ENCODE measurements at regions not wholly inside any gene's neighbourhood (a gene's known extent, or its start where the extent isn't known, plus 50 kb on each side); places are given as distances from the start of the nearest gene placed in this dataset.

DNA sequence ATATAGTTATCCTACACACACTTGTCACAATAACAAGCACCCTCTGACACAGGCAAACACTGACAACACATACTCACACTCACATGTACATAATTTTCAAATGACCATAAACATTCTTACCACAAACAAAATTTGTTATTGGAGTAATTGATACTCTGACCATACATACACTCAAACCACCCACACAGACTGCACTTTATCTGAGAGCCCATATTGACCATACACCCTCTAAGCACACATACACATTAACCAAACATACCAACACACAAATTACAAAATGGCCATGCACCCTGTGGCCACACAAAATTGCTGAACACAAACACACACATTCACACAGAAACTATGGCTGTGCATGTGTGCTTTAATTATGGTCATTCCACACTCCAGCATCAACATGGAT, 79.1 kb upstream of the FAM120A start:
- Histone ChIP-seq H3K4me3 (ENCODE audit: low read length in 2 of 2) (no peak overlapping the region), H3K9ac (ENCODE audit: low read depth in 1 of 2, low read length in 2 of 2) (no peak overlapping the region), H3K36me3 (ENCODE audit: control insufficient read depth in 2 of 2, insufficient read depth in 2 of 2, low read length in 2 of 2) (no peaks in the 10 kb centered on the region), H3K9me3 (ENCODE audit: control insufficient read depth in 2 of 2, low read length in 2 of 2) (no peaks in the 10 kb centered on the region), H3K27ac (ENCODE audit: low read depth in 2 of 2, low read length in 2 of 2) (no peak overlapping the region), H3K27me3 (ENCODE audit: control insufficient read depth in 2 of 2, insufficient read depth in 2 of 2, low read length in 2 of 2) (no peaks in the 10 kb centered on the region), H3K4me1 (ENCODE audit: control insufficient read depth in 2 of 2, insufficient read depth in 2 of 2, low read length in 2 of 2) (no peaks in the 10 kb centered on the region)

GRCh38 chr9:93376411-93376810, 75.1 kb upstream of the FAM120A start:
- no peak overlapping the region for H3K9ac ChIP-seq (ENCODE audit: low read depth in 1 of 2, low read length in 2 of 2)

DNA sequence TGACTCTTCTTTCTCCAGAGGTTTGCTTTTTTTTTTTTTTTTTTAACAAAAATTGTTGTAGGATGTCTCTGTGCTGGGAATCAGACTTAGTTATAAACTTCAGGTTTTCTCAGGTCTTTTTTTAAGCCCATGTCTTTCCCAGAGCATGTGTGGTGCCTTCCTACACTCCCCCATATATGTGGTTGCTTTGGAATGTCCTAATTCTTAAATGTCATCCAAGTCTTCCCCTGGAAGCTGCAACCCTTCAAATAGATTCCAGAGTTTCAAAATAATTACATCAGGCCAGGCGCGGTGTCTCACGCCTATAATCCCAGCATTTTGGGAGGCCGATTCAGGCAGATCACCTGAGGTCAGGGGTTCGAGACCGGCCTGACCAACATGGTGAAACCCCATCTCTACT, 73.2 kb upstream of the FAM120A start:
- Histone ChIP-seq H3K9me3 (ENCODE audit: control insufficient read depth in 2 of 2, low read length in 2 of 2) (no peaks in the 10 kb centered on the region), H3K4me1 (ENCODE audit: control insufficient read depth in 2 of 2, insufficient read depth in 2 of 2, low read length in 2 of 2) (peaks cover 0 to 6% of the 10 kb centered on the region in 2 donors), H3K36me3 (ENCODE audit: control insufficient read depth in 2 of 2, insufficient read depth in 2 of 2, low read length in 2 of 2) (no peaks in the 10 kb centered on the region), H3K4me3 (ENCODE audit: low read length in 2 of 2) (no peak overlapping the region), H3K9ac (ENCODE audit: low read depth in 1 of 2, low read length in 2 of 2) (no peak overlapping the region), H3K27me3 (ENCODE audit: control insufficient read depth in 2 of 2, insufficient read depth in 2 of 2, low read length in 2 of 2) (no peaks in the 10 kb centered on the region), H3K27ac (ENCODE audit: low read depth in 2 of 2, low read length in 2 of 2) (no peak overlapping the region)

More at GRCh38 chr9:93376411-93376810, 75.1 kb upstream of the FAM120A start:
- Histone ChIP-seq H3K4me3 (ENCODE audit: low read length in 2 of 2) (no peak overlapping the region), H3K36me3 (ENCODE audit: control insufficient read depth in 2 of 2, insufficient read depth in 2 of 2, low read length in 2 of 2) (no peaks in the 10 kb centered on the region), H3K27me3 (ENCODE audit: control insufficient read depth in 2 of 2, insufficient read depth in 2 of 2, low read length in 2 of 2) (no peaks in the 10 kb centered on the region), H3K27ac (ENCODE audit: low read depth in 2 of 2, low read length in 2 of 2) (no peak overlapping the region), H3K4me1 (ENCODE audit: control insufficient read depth in 2 of 2, insufficient read depth in 2 of 2, low read length in 2 of 2) (peaks cover 0 to 6% of the 10 kb centered on the region in 2 donors), H3K9me3 (ENCODE audit: control insufficient read depth in 2 of 2, low read length in 2 of 2) (no peaks in the 10 kb centered on the region)

- Histone ChIP-seq H3K4me3 (ENCODE audit: low read length in 2 of 2) (no peak overlapping the region), H3K36me3 (ENCODE audit: control insufficient read depth in 2 of 2, insufficient read depth in 2 of 2, low read length in 2 of 2) (no peaks in the 10 kb centered on the region), H3K27ac (ENCODE audit: low read depth in 2 of 2, low read length in 2 of 2) (no peak overlapping the region), H3K4me1 (ENCODE audit: control insufficient read depth in 2 of 2, insufficient read depth in 2 of 2, low read length in 2 of 2) (peaks cover 0 to 6% of the 10 kb centered on the region in 2 donors), H3K27me3 (ENCODE audit: control insufficient read depth in 2 of 2, insufficient read depth in 2 of 2, low read length in 2 of 2) (no peaks in the 10 kb centered on the region), H3K9me3 (ENCODE audit: control insufficient read depth in 2 of 2, low read length in 2 of 2) (no peaks in the 10 kb centered on the region), H3K9ac (ENCODE audit: low read depth in 1 of 2, low read length in 2 of 2) (no peak overlapping the region)
These were observed 72.4 kb upstream of the FAM120A start for GRCh38 chr9:93379051-93379450.

GRCh38 chr9:93380410-93381060, 71.0 kb upstream of the FAM120A start:
- no peak overlapping the region for H3K9ac ChIP-seq (ENCODE audit: low read depth in 1 of 2, low read length in 2 of 2)
- no peaks in the 10 kb centered on the region for H3K36me3 ChIP-seq (ENCODE audit: control insufficient read depth in 2 of 2, insufficient read depth in 2 of 2, low read length in 2 of 2)
- peaks cover 0 to 6% of the 10 kb centered on the region in 2 donors for H3K4me1 ChIP-seq (ENCODE audit: control insufficient read depth in 2 of 2, insufficient read depth in 2 of 2, low read length in 2 of 2)
- no peaks in the 10 kb centered on the region for H3K27me3 ChIP-seq (ENCODE audit: control insufficient read depth in 2 of 2, insufficient read depth in 2 of 2, low read length in 2 of 2)
- H3K27ac ChIP-seq (ENCODE audit: low read depth in 2 of 2, low read length in 2 of 2) = peak overlapping the region in 1 of 2 donors; percentile 34
- no peak overlapping the region for H3K4me3 ChIP-seq (ENCODE audit: low read length in 2 of 2)
- no peaks in the 10 kb centered on the region for H3K9me3 ChIP-seq (ENCODE audit: control insufficient read depth in 2 of 2, low read length in 2 of 2)

GRCh38 chr9:93387791-93388190, 63.7 kb upstream of the FAM120A start:
- Histone ChIP-seq H3K27ac (ENCODE audit: low read depth in 2 of 2, low read length in 2 of 2) (peak overlapping the region; percentile 63 to 69), H3K36me3 (ENCODE audit: control insufficient read depth in 2 of 2, insufficient read depth in 2 of 2, low read length in 2 of 2) (no peaks in the 10 kb centered on the region), H3K4me1 (ENCODE audit: control insufficient read depth in 2 of 2, insufficient read depth in 2 of 2, low read length in 2 of 2) (peaks cover 16 to 27% of the 10 kb centered on the region in 2 donors), H3K9ac (ENCODE audit: low read depth in 1 of 2, low read length in 2 of 2) (peak overlapping the region in 1 of 2 donors; percentile 17), H3K27me3 (ENCODE audit: control insufficient read depth in 2 of 2, insufficient read depth in 2 of 2, low read length in 2 of 2) (no peaks in the 10 kb centered on the region), H3K9me3 (ENCODE audit: control insufficient read depth in 2 of 2, low read length in 2 of 2) (no peaks in the 10 kb centered on the region), H3K4me3 (ENCODE audit: low read length in 2 of 2) (peak overlapping the region in 1 of 2 donors; percentile 31)

- Histone ChIP-seq H3K9me3 (ENCODE audit: control insufficient read depth in 2 of 2, low read length in 2 of 2) (no peaks in the 10 kb centered on the region), H3K9ac (ENCODE audit: low read depth in 1 of 2, low read length in 2 of 2) (peak overlapping the region; percentile 32 to 64), H3K4me3 (ENCODE audit: low read length in 2 of 2) (peak overlapping the region in 1 of 2 donors; percentile 13), H3K27ac (ENCODE audit: low read depth in 2 of 2, low read length in 2 of 2) (peak overlapping the region; percentile 87 to 90), H3K27me3 (ENCODE audit: control insufficient read depth in 2 of 2, insufficient read depth in 2 of 2, low read length in 2 of 2) (no peaks in the 10 kb centered on the region), H3K4me1 (ENCODE audit: control insufficient read depth in 2 of 2, insufficient read depth in 2 of 2, low read length in 2 of 2) (peaks cover 18 to 27% of the 10 kb centered on the region in 2 donors), H3K36me3 (ENCODE audit: control insufficient read depth in 2 of 2, insufficient read depth in 2 of 2, low read length in 2 of 2) (no peaks in the 10 kb centered on the region)
These were observed 60.5 kb upstream of the FAM120A start for GRCh38 chr9:93390953-93391515.

DNA sequence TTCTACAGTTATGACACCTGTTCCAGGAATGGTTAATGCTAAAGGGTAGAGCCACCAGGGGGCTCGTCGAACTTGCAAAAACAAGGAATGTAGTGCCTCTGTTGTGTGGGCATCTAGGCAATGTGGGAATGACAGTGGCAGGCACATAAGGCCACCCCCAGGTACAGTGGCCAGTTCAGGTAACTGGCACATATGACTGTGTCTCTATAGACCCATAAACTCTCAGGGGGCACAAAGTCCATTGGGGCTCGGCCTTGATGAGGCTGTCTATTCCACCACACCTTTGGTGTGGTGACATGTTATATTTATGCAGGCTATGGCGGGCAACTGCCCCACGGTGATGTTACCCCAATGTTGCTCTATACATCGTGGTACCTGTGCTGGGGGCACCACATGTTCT, 59.6 kb upstream of the FAM120A start:
- H3K27ac ChIP-seq (ENCODE audit: low read depth in 2 of 2, low read length in 2 of 2) = peak overlapping the region; percentile 87 to 90

DNA sequence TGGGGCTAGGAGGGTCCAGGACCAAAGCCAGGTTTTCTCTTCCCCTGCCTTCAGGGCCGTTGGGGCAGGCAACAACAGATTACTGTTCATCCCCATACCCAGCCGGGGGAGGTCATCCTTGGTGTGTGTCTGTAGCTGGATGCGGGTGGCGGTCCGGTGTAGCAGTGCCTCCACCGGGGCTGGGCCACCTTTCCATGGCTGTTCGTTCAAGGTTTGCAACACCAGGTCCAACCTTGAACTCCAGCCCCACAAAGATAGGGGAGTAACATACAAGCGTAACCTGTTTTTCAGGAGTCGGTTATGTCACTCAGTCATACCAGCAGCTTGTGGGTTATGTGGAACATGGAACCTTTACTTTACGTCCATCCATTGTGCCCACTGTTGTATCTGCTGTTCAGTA, 58.5 kb upstream of the FAM120A start:
- peaks cover 16 to 27% of the 10 kb centered on the region in 2 donors for H3K4me1 ChIP-seq (ENCODE audit: control insufficient read depth in 2 of 2, insufficient read depth in 2 of 2, low read length in 2 of 2)
- no peak overlapping the region for H3K9ac ChIP-seq (ENCODE audit: low read depth in 1 of 2, low read length in 2 of 2)
- no peak overlapping the region for H3K27ac ChIP-seq (ENCODE audit: low read depth in 2 of 2, low read length in 2 of 2)
- no peak overlapping the region for H3K4me3 ChIP-seq (ENCODE audit: low read length in 2 of 2)
- H3K36me3 ChIP-seq (ENCODE audit: control insufficient read depth in 2 of 2, insufficient read depth in 2 of 2, low read length in 2 of 2) = no peaks in the 10 kb centered on the region
- no peaks in the 10 kb centered on the region for H3K9me3 ChIP-seq (ENCODE audit: control insufficient read depth in 2 of 2, low read length in 2 of 2)
- no peaks in the 10 kb centered on the region for H3K27me3 ChIP-seq (ENCODE audit: control insufficient read depth in 2 of 2, insufficient read depth in 2 of 2, low read length in 2 of 2)

More for the DNA sequence above, 59.6 kb upstream of the FAM120A start:
- peaks cover 18 to 27% of the 10 kb centered on the region in 2 donors for H3K4me1 ChIP-seq (ENCODE audit: control insufficient read depth in 2 of 2, insufficient read depth in 2 of 2, low read length in 2 of 2)
- H3K4me3 ChIP-seq (ENCODE audit: low read length in 2 of 2) = peak overlapping the region; percentile 4 to 33
- H3K9ac ChIP-seq (ENCODE audit: low read depth in 1 of 2, low read length in 2 of 2) = peak overlapping the region; percentile 15 to 64
- H3K27me3 ChIP-seq (ENCODE audit: control insufficient read depth in 2 of 2, insufficient read depth in 2 of 2, low read length in 2 of 2) = no peaks in the 10 kb centered on the region
- no peaks in the 10 kb centered on the region for H3K9me3 ChIP-seq (ENCODE audit: control insufficient read depth in 2 of 2, low read length in 2 of 2)
- H3K36me3 ChIP-seq (ENCODE audit: control insufficient read depth in 2 of 2, insufficient read depth in 2 of 2, low read length in 2 of 2) = no peaks in the 10 kb centered on the region

Data from mucosa of rectum (tissue), 2 donors.